Fibroblast of villous mesenchyme (primary cell): ENCODE measurements at regions not wholly inside any gene's neighbourhood (a gene's known extent, or its start where the extent isn't known, plus 50 kb on each side); places are given as distances from the start of the nearest gene placed in this dataset.

Experiments
- DNase-seq: peaks from one replicate; pipeline ENCODE4 v3.0.0-alpha.2; 2010; ENCODE audit warnings: low read depth
- H3K4me3 ChIP-seq: 2 replicates; pipeline ENCODE4 v1.5.1; 2011; ENCODE audit warnings: low read depth, mild to moderate bottlenecking, low read length
- CTCF ChIP-seq: IDR thresholded peaks from 2 replicates; pipeline ENCODE4 v1.5.1; 2012; ENCODE audit warnings: low read depth, mild to moderate bottlenecking, low read length; ENCODE audit not compliant: insufficient read depth

- H3K4me3 ChIP-seq = no peak overlapping the region
- no peak for DNase-seq
- TF ChIP-seq CTCF = no peak
Measured at GRCh38 chr9:107744873-107745272, 255.3 kb upstream of the KLF4 start.

GRCh38 chr9:107742531-107743309, 253.2 kb upstream of the KLF4 start:
- no peak for DNase-seq
- no peak overlapping the region for H3K4me3 ChIP-seq
- no peak for TF ChIP-seq CTCF

GRCh38 chr9:107740088-107740980, 250.8 kb upstream of the KLF4 start:
- no peak for DNase-seq
- H3K4me3 ChIP-seq = no peak overlapping the region

GRCh38 chr9:107739601-107740082, 250.1 kb upstream of the KLF4 start:
- no peak overlapping the region for H3K4me3 ChIP-seq
- TF ChIP-seq CTCF = no peak
- peak; percentile 14 for DNase-seq

More at GRCh38 chr9:107740088-107740980, 250.8 kb upstream of the KLF4 start:
- TF ChIP-seq CTCF = no peak

GRCh38 chr9:107738789-107739188, 249.2 kb upstream of the KLF4 start:
- no peak overlapping the region for H3K4me3 ChIP-seq
- TF ChIP-seq CTCF = no peak
- DNase-seq = peak; percentile 29

GRCh38 chr9:107737987-107738743, 248.6 kb upstream of the KLF4 start:
- TF ChIP-seq CTCF = no peak
- H3K4me3 ChIP-seq = no peak overlapping the region
- DNase-seq = peak; percentile 94
